ENCODE measurements at regions not wholly inside any gene's neighbourhood (a gene's known extent, or its start where the extent isn't known, plus 50 kb on each side); places are given as distances from the start of the nearest gene placed in this dataset.

- TF ChIP-seq POLR2A (IDR thresholded peaks at IDR 0.05; ENCODE audit: low read length) (no peak), GATA1 (IDR thresholded peaks at IDR 0.05; ENCODE audit: low read depth, low read length) (no peak)
These were observed 1729.7 kb downstream of the PCDH9 start for GRCh38 chr13:65500481-65500880.
